ENCODE measurements at regions not wholly inside any gene's neighbourhood (a gene's known extent, or its start where the extent isn't known, plus 50 kb on each side); places are given as distances from the start of the nearest gene placed in this dataset.
"Not testable (repeated sequence)": the region's sequence is repeated elsewhere in the genome, so short reads cannot be mapped to it uniquely, and the experiment has no call there.

DNA sequence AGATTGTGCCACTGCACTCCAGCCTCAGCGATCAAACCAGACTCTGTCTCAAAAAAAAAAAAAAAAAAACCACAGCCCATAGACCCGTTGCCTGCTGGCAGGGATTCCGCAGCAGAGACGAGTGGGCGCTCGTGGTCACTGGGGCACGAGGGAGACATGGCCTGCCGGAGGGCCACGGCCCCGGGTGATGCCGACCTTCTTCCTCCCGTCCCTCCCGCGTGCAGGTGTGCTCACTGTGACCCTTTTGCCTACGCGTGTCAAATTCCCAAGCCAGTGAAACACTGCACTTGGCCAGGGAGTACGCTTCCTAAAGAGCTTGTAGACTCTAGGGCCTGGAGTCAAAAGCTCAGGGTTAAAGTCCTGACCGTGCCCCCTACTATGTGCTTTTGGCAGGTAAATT, 397.6 kb upstream of the MYT1L start:
- Histone ChIP-seq H3K27me3 (ENCODE audit: control insufficient read depth, insufficient read depth, low read length) (peaks cover 7% of the 10 kb centered on the region), H3K4me3 (ENCODE audit: low read depth, low read length) (no peak overlapping the region), H3K36me3 (ENCODE audit: control insufficient read depth, insufficient read depth, low read length) (no peaks in the 10 kb centered on the region)
- TF ChIP-seq, protein P1, sequence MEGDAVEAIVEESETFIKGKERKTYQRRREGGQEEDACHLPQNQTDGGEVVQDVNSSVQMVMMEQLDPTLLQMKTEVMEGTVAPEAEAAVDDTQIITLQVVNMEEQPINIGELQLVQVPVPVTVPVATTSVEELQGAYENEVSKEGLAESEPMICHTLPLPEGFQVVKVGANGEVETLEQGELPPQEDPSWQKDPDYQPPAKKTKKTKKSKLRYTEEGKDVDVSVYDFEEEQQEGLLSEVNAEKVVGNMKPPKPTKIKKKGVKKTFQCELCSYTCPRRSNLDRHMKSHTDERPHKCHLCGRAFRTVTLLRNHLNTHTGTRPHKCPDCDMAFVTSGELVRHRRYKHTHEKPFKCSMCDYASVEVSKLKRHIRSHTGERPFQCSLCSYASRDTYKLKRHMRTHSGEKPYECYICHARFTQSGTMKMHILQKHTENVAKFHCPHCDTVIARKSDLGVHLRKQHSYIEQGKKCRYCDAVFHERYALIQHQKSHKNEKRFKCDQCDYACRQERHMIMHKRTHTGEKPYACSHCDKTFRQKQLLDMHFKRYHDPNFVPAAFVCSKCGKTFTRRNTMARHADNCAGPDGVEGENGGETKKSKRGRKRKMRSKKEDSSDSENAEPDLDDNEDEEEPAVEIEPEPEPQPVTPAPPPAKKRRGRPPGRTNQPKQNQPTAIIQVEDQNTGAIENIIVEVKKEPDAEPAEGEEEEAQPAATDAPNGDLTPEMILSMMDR (IDR thresholded peaks at IDR 0.05; ENCODE audit: insufficient read depth, low read length, poor library complexity, severe bottlenecking): no peak
- DNase-seq (ENCODE audit: low read depth): no peak

DNA sequence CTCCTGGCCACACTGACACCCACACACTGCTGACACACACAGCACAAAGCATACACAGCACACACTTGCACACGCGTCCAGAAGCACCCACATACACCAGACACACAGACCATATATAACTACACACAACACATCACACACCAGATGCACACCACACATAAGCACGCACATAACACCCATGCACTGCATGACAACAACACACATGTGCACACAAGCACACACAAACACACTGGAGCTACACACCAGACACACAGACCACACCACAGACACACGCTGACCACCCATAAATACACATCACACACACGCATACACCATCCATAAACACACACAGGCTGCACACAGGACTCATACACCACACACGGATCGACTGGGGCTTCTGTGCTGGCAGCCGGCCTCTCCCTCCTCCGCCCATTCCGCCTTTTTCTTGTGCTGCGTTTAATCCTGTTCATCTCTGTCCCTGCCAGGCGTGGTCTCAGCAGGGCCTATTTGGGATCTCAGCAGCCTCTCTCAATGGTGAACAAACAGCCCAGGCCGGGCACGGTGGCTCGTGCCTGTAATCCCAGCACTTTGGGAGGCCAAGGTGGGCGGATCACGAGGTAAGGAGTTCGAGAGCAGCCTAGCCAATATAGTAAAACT, 396.9 kb upstream of the MYT1L start:
- Histone ChIP-seq H3K36me3 (ENCODE audit: control insufficient read depth, insufficient read depth, low read length) (no peaks in the 10 kb centered on the region), H3K4me3 (ENCODE audit: low read depth, low read length) (no peak overlapping the region), H3K27me3 (ENCODE audit: control insufficient read depth, insufficient read depth, low read length) (peaks cover 7% of the 10 kb centered on the region)
- no peak for DNase-seq (ENCODE audit: low read depth)
- TF ChIP-seq, protein P1 (IDR thresholded peaks at IDR 0.05; ENCODE audit: insufficient read depth, low read length, poor library complexity, severe bottlenecking): no peak

DNA sequence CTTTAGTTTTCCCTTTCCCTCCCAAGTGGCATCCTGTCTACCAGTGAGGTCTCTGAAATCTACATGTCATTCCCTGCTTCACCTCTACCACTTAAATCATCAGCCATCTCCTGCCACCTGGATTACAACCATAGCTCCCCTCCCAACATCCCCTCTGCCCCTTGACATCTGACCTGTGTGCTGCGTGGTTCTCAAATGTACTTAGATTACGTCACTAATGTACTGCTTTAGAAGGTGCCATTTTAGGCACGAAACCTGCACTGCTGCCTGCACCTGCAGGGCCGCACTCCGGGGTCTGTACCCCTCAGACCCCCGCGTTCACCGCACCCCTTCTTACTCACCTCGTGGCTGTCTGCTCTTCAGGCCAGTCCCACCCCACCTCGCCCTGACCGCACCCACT, 395.1 kb upstream of the MYT1L start:
- TF ChIP-seq, protein P1 (IDR thresholded peaks at IDR 0.05; ENCODE audit: insufficient read depth, low read length, poor library complexity, severe bottlenecking): no peak

DNA sequence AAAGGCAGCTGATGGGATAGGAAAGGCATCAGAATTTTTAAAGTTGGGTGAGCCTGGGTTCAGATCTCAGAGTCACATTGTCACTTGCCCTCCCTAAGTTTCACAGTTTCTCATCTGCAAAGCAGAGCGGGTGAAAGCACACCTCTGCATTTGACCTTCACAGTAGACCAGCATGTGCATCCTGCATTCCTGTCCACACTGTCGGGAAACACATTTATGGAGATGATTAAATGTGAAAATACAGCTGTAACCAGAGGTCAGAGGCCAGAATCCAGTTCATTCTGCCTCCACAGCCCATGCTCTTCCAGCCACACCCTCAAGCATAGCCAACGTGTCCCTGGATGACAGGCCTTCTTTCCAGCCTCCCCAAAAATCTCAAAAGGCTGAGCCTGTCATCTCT, 392.0 kb upstream of the MYT1L start:
- no peaks in the 10 kb centered on the region for H3K27me3 ChIP-seq (ENCODE audit: control insufficient read depth, insufficient read depth, low read length)
- no peak for DNase-seq (ENCODE audit: low read depth)
- TF ChIP-seq, protein P1 (IDR thresholded peaks at IDR 0.05; ENCODE audit: insufficient read depth, low read length, poor library complexity, severe bottlenecking): no peak
- H3K4me3 ChIP-seq (ENCODE audit: low read depth, low read length): no peak overlapping the region
- no peaks in the 10 kb centered on the region for H3K36me3 ChIP-seq (ENCODE audit: control insufficient read depth, insufficient read depth, low read length)

More for the DNA sequence above, 395.1 kb upstream of the MYT1L start:
- no peak for DNase-seq (ENCODE audit: low read depth)
- no peak overlapping the region for H3K4me3 ChIP-seq (ENCODE audit: low read depth, low read length)
- peaks cover 3% of the 10 kb centered on the region for H3K27me3 ChIP-seq (ENCODE audit: control insufficient read depth, insufficient read depth, low read length)
- no peaks in the 10 kb centered on the region for H3K36me3 ChIP-seq (ENCODE audit: control insufficient read depth, insufficient read depth, low read length)

DNA sequence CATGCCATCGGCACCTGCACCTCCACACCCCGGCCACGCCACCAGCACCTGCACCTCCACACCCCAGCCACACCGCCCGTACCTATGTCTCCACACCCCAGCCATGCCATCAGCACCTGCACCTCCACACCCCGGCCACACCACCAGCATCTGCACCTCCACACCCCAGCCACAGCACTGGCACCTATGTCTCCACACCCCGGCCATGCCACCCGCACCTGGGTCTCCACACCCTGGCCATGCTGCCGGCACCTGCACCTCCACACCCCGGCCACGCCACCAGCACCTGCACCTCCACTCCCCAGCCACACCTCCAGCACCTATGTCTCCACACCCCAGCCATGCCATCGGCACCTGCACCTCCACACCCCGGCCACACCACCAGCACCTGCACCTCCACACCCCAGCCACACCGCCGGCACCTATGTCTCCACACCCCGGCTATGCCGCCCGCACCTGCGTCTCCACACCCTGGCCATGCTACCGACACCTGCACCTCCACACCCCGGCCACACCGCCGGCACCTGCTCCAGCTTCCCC, 390.3 kb upstream of the MYT1L start:
- TF ChIP-seq, protein P1 (IDR thresholded peaks at IDR 0.05; ENCODE audit: insufficient read depth, low read length, poor library complexity, severe bottlenecking): no peak
- no peak overlapping the region for H3K4me3 ChIP-seq (ENCODE audit: low read depth, low read length)
- DNase-seq (ENCODE audit: low read depth): no peak
- no peaks in the 10 kb centered on the region for H3K27me3 ChIP-seq (ENCODE audit: control insufficient read depth, insufficient read depth, low read length)
- H3K36me3 ChIP-seq (ENCODE audit: control insufficient read depth, insufficient read depth, low read length): no peaks in the 10 kb centered on the region

DNA sequence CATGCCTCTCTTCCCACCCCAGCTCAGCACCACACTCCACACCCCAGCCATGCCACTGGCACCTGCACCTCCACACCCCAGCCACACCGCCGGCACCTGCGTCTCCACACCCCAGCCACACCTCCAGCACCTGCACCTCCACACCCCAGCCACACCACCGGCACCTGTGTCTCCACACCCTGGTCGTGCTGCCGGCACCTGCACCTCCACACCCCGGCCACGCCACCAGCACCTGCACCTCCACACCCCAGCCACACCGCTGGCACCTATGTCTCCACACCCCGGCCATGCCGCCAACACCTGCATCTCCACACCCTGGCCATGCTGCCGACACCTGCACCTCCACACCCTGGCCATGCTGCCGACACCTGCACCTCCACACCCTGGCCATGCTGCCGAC, 389.7 kb upstream of the MYT1L start:
- not testable (repeated sequence) for H3K4me3 ChIP-seq (ENCODE audit: low read depth, low read length); H3K27me3 ChIP-seq (ENCODE audit: control insufficient read depth, insufficient read depth, low read length); H3K36me3 ChIP-seq (ENCODE audit: control insufficient read depth, insufficient read depth, low read length); DNase-seq (ENCODE audit: low read depth)

Measured in kidney epithelial cell (primary cell).